MM.1S (cell line): ENCODE measurements at regions not wholly inside any gene's neighbourhood (a gene's known extent, or its start where the extent isn't known, plus 50 kb on each side); places are given as distances from the start of the nearest gene placed in this dataset.

ENCODE experiments used
- EZH2 ChIP-seq: fragments of 300-600 bp; sonication (generic); optimal IDR thresholded peaks from 2 replicates; pipeline ENCODE3; 2017; ENCODE audit warnings: low read depth, mild to moderate bottlenecking, antibody characterized with exemption, low read length, mixed read lengths
- EZH2phosphoT487 ChIP-seq: fragments of 300-600 bp; sonication (generic); IDR thresholded peaks from 2 replicates; pipeline ENCODE4 v1.6.1; 2018; ENCODE audit warnings: antibody characterized with exemption, low read length
- TF ChIP-seq, protein P1 (sequence below): fragments of 300-600 bp; sonication (generic); IDR thresholded peaks from 2 replicates; pipeline ENCODE4 v1.5.1; 2016; ENCODE audit warnings: antibody characterized with exemption, low read length, mixed read lengths

DNA sequence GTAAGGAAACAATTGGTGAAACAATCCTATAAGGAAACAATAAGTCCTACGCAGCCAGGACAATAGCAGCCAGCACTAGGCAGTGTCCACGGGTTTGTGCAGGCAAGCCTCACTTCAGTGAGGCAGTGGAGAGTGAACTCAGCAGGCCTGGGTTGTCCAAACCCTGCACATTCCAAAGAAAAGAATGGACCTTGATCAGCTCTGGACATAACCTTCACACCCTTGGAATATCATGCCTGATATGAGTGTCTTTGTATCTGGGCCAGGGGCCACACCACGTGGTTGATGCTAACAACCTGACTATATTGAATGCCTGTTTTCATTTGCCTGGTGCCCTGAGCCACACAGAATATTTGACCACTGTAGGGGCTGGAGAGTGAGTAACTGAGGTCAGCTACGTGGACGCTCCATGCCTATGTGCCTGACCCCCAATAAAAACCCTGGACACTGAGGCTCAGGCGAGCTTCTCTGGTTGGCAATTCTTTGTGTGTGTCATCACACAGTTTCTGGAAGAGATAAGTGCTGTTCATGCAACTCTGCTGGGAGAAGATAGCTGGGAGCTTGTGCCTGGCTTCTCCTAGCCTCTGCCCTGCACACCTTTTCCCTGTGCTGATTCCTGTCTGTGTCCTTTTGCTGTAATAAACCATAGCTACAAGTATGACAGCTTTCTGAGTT lies 81.4 kb upstream of the NCOR2 start:
- TF ChIP-seq, protein P1, sequence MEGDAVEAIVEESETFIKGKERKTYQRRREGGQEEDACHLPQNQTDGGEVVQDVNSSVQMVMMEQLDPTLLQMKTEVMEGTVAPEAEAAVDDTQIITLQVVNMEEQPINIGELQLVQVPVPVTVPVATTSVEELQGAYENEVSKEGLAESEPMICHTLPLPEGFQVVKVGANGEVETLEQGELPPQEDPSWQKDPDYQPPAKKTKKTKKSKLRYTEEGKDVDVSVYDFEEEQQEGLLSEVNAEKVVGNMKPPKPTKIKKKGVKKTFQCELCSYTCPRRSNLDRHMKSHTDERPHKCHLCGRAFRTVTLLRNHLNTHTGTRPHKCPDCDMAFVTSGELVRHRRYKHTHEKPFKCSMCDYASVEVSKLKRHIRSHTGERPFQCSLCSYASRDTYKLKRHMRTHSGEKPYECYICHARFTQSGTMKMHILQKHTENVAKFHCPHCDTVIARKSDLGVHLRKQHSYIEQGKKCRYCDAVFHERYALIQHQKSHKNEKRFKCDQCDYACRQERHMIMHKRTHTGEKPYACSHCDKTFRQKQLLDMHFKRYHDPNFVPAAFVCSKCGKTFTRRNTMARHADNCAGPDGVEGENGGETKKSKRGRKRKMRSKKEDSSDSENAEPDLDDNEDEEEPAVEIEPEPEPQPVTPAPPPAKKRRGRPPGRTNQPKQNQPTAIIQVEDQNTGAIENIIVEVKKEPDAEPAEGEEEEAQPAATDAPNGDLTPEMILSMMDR: no peak
- TF ChIP-seq EZH2: no peak
- no peak for TF ChIP-seq EZH2phosphoT487
